Activated naive CD4-positive, alpha-beta T cell treated with anti-CD3 and anti-CD28 coated beads, Interleukin-2, amount 10 ng/mL, durations not matched to agents 7 days and 5 days (primary cell): ENCODE measurements at regions not wholly inside any gene's neighbourhood (a gene's known extent, or its start where the extent isn't known, plus 50 kb on each side); places are given as distances from the start of the nearest gene placed in this dataset.
"Not testable (repeated sequence)": the region's sequence is repeated elsewhere in the genome, so short reads cannot be mapped to it uniquely, and the experiment has no call there.

ENCODE experiments used
- CTCF ChIA-PET: fragments of 350-600 bp; sonication (Branson Sonifier 250); formaldehyde crosslinking; loops from one replicate; lab custom pipeline; 2021; ENCODE audit warnings: antibody characterized with exemption; lab: Charles Lee
- DNase-seq: peaks from one replicate; pipeline ENCODE4 v3.0.0-alpha.2; 2020
- H3K27ac Mint-ChIP-seq: one replicate; pipeline ENCODE4 v1.8.0; 2021; ENCODE audit warnings: mild to moderate bottlenecking, moderate library complexity, mixed read lengths
- H3K27me3 Mint-ChIP-seq: one replicate; pipeline ENCODE4 v1.8.0; 2021; ENCODE audit warnings: mild to moderate bottlenecking, mixed read lengths
- H3K36me3 Mint-ChIP-seq: one replicate; pipeline ENCODE4 v1.8.0; 2021; ENCODE audit warnings: mixed read lengths
- H3K4me1 Mint-ChIP-seq: one replicate; pipeline ENCODE4 v1.8.0; 2021; ENCODE audit warnings: mixed read lengths
- H3K4me3 Mint-ChIP-seq: one replicate; pipeline ENCODE4 v1.8.0; 2021; ENCODE audit warnings: mild to moderate bottlenecking, moderate library complexity, mixed read lengths
- H3K9me3 Mint-ChIP-seq: one replicate; pipeline ENCODE4 v1.8.0; 2021; ENCODE audit warnings: mixed read lengths

GRCh38 chr7:67301667-67302066 is 305.0 kb downstream of the TYW1 start:
- DNase-seq, result no peak
- Mint-ChIP-seq H3K4me1 (peaks cover 28% of the 10 kb centered on the region), H3K4me3 (peak overlapping the region; percentile 89), H3K27ac (peak overlapping the region; percentile 93), H3K9me3 (no peaks in the 10 kb centered on the region), H3K27me3 (no peaks in the 10 kb centered on the region), H3K36me3 (peaks cover 9% of the 10 kb centered on the region)
- CTCF ChIA-PET, result interaction anchor here (1.2 kb wide), 1 partner anchor 138 kb away, joined by 4 read pairs; no protein-coding TSS in a partner anchor

- no peaks in the 10 kb centered on the region for H3K27me3 Mint-ChIP-seq
- peaks cover 28% of the 10 kb centered on the region for H3K4me1 Mint-ChIP-seq
- H3K4me3 Mint-ChIP-seq, result peak overlapping the region; percentile 89
- peak; percentile 99 for DNase-seq
- no peaks in the 10 kb centered on the region for H3K9me3 Mint-ChIP-seq
- CTCF ChIA-PET, result interaction anchor here (0.6 to 1.2 kb wide), 3 partner anchors 139 to 389 kb away, joined by 3 to 5 read pairs (median 4); no protein-coding TSS in a partner anchor
- H3K27ac Mint-ChIP-seq, result peak overlapping the region; percentile 93
- peaks cover 11% of the 10 kb centered on the region for H3K36me3 Mint-ChIP-seq
These were observed 305.7 kb downstream of the TYW1 start for GRCh38 chr7:67302113-67303039.

GRCh38 chr7:67304846-67305245 is 308.2 kb downstream of the TYW1 start:
- H3K27me3 Mint-ChIP-seq, DNase-seq, H3K9me3 Mint-ChIP-seq, CTCF ChIA-PET: not testable (repeated sequence)
- Mint-ChIP-seq H3K4me3 (peak overlapping the region; percentile 18), H3K27ac (peak overlapping the region; percentile 33), H3K4me1 (peaks cover 28% of the 10 kb centered on the region), H3K36me3 (peaks cover 31% of the 10 kb centered on the region)

GRCh38 chr7:67306331-67306730 is 309.7 kb downstream of the TYW1 start:
- CTCF ChIA-PET, result no interaction called here
- Mint-ChIP-seq H3K36me3 (peaks cover 46% of the 10 kb centered on the region), H3K27ac (no peak overlapping the region), H3K9me3 (no peaks in the 10 kb centered on the region), H3K4me3 (no peak overlapping the region), H3K4me1 (peaks cover 19% of the 10 kb centered on the region), H3K27me3 (no peaks in the 10 kb centered on the region)
- no peak for DNase-seq

- Mint-ChIP-seq H3K9me3 (no peaks in the 10 kb centered on the region), H3K27me3 (no peaks in the 10 kb centered on the region), H3K4me3 (no peak overlapping the region), H3K36me3 (peaks cover 64% of the 10 kb centered on the region), H3K4me1 (peaks cover 5% of the 10 kb centered on the region), H3K27ac (no peak overlapping the region)
- CTCF ChIA-PET, result no interaction called here
- no peak for DNase-seq
These were observed 313.3 kb downstream of the TYW1 start for GRCh38 chr7:67309764-67310549.

- H3K9me3 Mint-ChIP-seq, result no peaks in the 10 kb centered on the region
- H3K27ac Mint-ChIP-seq, result no peak overlapping the region
- CTCF ChIA-PET, result no interaction called here
- H3K27me3 Mint-ChIP-seq, result no peaks in the 10 kb centered on the region
- peaks cover 58% of the 10 kb centered on the region for H3K36me3 Mint-ChIP-seq
- H3K4me1 Mint-ChIP-seq, result no peaks in the 10 kb centered on the region
- DNase-seq, result no peak
- no peak overlapping the region for H3K4me3 Mint-ChIP-seq
These were observed 315.3 kb downstream of the TYW1 start for GRCh38 chr7:67311901-67312300.

GRCh38 chr7:67313213-67313612 is 316.6 kb downstream of the TYW1 start:
- no peaks in the 10 kb centered on the region for H3K4me1 Mint-ChIP-seq
- CTCF ChIA-PET, result no interaction called here
- H3K36me3 Mint-ChIP-seq, result peaks cover 58% of the 10 kb centered on the region
- H3K4me3 Mint-ChIP-seq, result no peak overlapping the region
- no peak overlapping the region for H3K27ac Mint-ChIP-seq
- no peaks in the 10 kb centered on the region for H3K27me3 Mint-ChIP-seq
- no peaks in the 10 kb centered on the region for H3K9me3 Mint-ChIP-seq
- no peak for DNase-seq

GRCh38 chr7:67316902-67317301 is 320.3 kb downstream of the TYW1 start:
- H3K27me3 Mint-ChIP-seq, H3K4me1 Mint-ChIP-seq, H3K9me3 Mint-ChIP-seq, DNase-seq, H3K4me3 Mint-ChIP-seq, CTCF ChIA-PET, H3K27ac Mint-ChIP-seq: not testable (repeated sequence)
- peaks cover 25% of the 10 kb centered on the region for H3K36me3 Mint-ChIP-seq

GRCh38 chr7:67328257-67328656 is 331.6 kb downstream of the TYW1 start:
- CTCF ChIA-PET, H3K9me3 Mint-ChIP-seq, H3K4me1 Mint-ChIP-seq, H3K27ac Mint-ChIP-seq, H3K4me3 Mint-ChIP-seq, H3K36me3 Mint-ChIP-seq, DNase-seq, H3K27me3 Mint-ChIP-seq: not testable (repeated sequence)

- H3K4me1 Mint-ChIP-seq, H3K27me3 Mint-ChIP-seq, CTCF ChIA-PET, H3K36me3 Mint-ChIP-seq, H3K27ac Mint-ChIP-seq, H3K4me3 Mint-ChIP-seq, DNase-seq, H3K9me3 Mint-ChIP-seq: not testable (repeated sequence)
These were observed 338.5 kb downstream of the TYW1 start for GRCh38 chr7:67335165-67335564.

GRCh38 chr7:67335663-67336062 is 339.0 kb downstream of the TYW1 start:
- H3K9me3 Mint-ChIP-seq, H3K4me3 Mint-ChIP-seq, DNase-seq, H3K27ac Mint-ChIP-seq, CTCF ChIA-PET, H3K27me3 Mint-ChIP-seq, H3K4me1 Mint-ChIP-seq, H3K36me3 Mint-ChIP-seq: not testable (repeated sequence)

GRCh38 chr7:67338545-67338944 is 341.9 kb downstream of the TYW1 start:
- H3K4me1 Mint-ChIP-seq, H3K27ac Mint-ChIP-seq, DNase-seq, H3K27me3 Mint-ChIP-seq, H3K9me3 Mint-ChIP-seq, H3K36me3 Mint-ChIP-seq, H3K4me3 Mint-ChIP-seq, CTCF ChIA-PET: not testable (repeated sequence)

GRCh38 chr7:67341153-67341768 is 344.6 kb downstream of the TYW1 start:
- Mint-ChIP-seq H3K4me3 (no peak overlapping the region), H3K4me1 (peaks cover 2% of the 10 kb centered on the region), H3K9me3 (peaks cover 10% of the 10 kb centered on the region), H3K36me3 (peaks cover 13% of the 10 kb centered on the region), H3K27ac (no peak overlapping the region), H3K27me3 (no peaks in the 10 kb centered on the region)
- CTCF ChIA-PET, result no interaction called here
- DNase-seq, result no peak

GRCh38 chr7:67343114-67343513 is 346.5 kb downstream of the TYW1 start:
- no peak overlapping the region for H3K27ac Mint-ChIP-seq
- H3K36me3 Mint-ChIP-seq, result peaks cover 13% of the 10 kb centered on the region
- CTCF ChIA-PET, result no interaction called here
- H3K9me3 Mint-ChIP-seq, result peaks cover 10% of the 10 kb centered on the region
- DNase-seq, result no peak
- peaks cover 2% of the 10 kb centered on the region for H3K4me1 Mint-ChIP-seq
- H3K4me3 Mint-ChIP-seq, result no peak overlapping the region
- no peaks in the 10 kb centered on the region for H3K27me3 Mint-ChIP-seq
